DND-41 (cell line): ENCODE measurements at regions not wholly inside any gene's neighbourhood (a gene's known extent, or its start where the extent isn't known, plus 50 kb on each side); places are given as distances from the start of the nearest gene placed in this dataset.

Experiments used
- ATAC-seq: fragments of 200-7000 bp; cut with Tn5 transposase; 3 replicates; pipeline ENCODE4 v1.9.1; 2021; ENCODE audit warnings: low read depth; ENCODE audit not compliant: insufficient read depth
- DNase-seq: peaks from one replicate; pipeline ENCODE4 v3.0.0-alpha.2; 2020
- H2AFZ ChIP-seq: 2 replicates; pipeline ENCODE4 v1.6.0; 2012; ENCODE audit warnings: low read depth, low read length
- H3K27ac ChIP-seq: 2 replicates; pipeline ENCODE4 v1.5.1; 2012; ENCODE audit warnings: low read length, inconsistent platforms
- H3K27me3 ChIP-seq: fragments of 200-600 bp; sonication (generic); 2 replicates; pipeline ENCODE4 v1.6.0; 2012; ENCODE audit warnings: low read length, mild to moderate bottlenecking, inconsistent platforms; ENCODE audit not compliant: insufficient read depth, poor library complexity
- H3K36me3 ChIP-seq: 2 replicates; pipeline ENCODE4 v1.5.1; 2012; ENCODE audit warnings: low read length, inconsistent platforms; ENCODE audit not compliant: insufficient read depth
- H3K4me1 ChIP-seq: 2 replicates; pipeline ENCODE4 v1.5.1; 2012; ENCODE audit warnings: mild to moderate bottlenecking, low read length; ENCODE audit not compliant: insufficient read depth
- H3K4me2 ChIP-seq: 2 replicates; pipeline ENCODE4 v1.6.0; 2012; ENCODE audit warnings: mild to moderate bottlenecking, moderate library complexity, low read length, inconsistent platforms; ENCODE audit not compliant: insufficient read depth
- H3K4me3 ChIP-seq, 2 experiments: fragments of 200-600 bp in 1 of 2; shearing (Covaris generic) in 1 of 2; 2 replicates each; pipeline ENCODE4 v1.5.1; 2012 to 2016; ENCODE audit warnings: inconsistent platforms in 2 of 2, low read length in 2 of 2, mild to moderate bottlenecking in 2 of 2, low read depth in 1 of 2, moderate library complexity in 1 of 2
- H3K79me2 ChIP-seq: 2 replicates; pipeline ENCODE4 v1.6.0; 2012; ENCODE audit warnings: low read length, inconsistent platforms; ENCODE audit not compliant: insufficient read depth
- H3K9ac ChIP-seq: 2 replicates; pipeline ENCODE4 v1.6.0; 2012; ENCODE audit warnings: low read depth, mild to moderate bottlenecking, inconsistent platforms, low read length, moderate library complexity
- H3K9me3 ChIP-seq: 2 replicates; pipeline ENCODE4 v1.5.1; 2012; ENCODE audit warnings: low read length, moderate library complexity, mild to moderate bottlenecking, inconsistent platforms; ENCODE audit not compliant: insufficient read depth, severe bottlenecking
- H4K20me1 ChIP-seq: 2 replicates; pipeline ENCODE4 v1.6.0; 2012; ENCODE audit warnings: low read length; ENCODE audit not compliant: insufficient read depth
- CTCF ChIP-seq: IDR thresholded peaks from 2 replicates; pipeline ENCODE4 v1.5.1; 2012; ENCODE audit warnings: borderline replicate concordance, low read length, moderate library complexity, mild to moderate bottlenecking; ENCODE audit not compliant: poor library complexity, severe bottlenecking; ENCODE audit errors: extremely low read depth
- EZH2 ChIP-seq: IDR thresholded peaks from 3 replicates; pipeline ENCODE4 v1.6.1; 2012; ENCODE audit warnings: borderline replicate concordance, low read depth, mild to moderate bottlenecking, moderate library complexity, low read length, inconsistent platforms; ENCODE audit not compliant: severe bottlenecking

DNA sequence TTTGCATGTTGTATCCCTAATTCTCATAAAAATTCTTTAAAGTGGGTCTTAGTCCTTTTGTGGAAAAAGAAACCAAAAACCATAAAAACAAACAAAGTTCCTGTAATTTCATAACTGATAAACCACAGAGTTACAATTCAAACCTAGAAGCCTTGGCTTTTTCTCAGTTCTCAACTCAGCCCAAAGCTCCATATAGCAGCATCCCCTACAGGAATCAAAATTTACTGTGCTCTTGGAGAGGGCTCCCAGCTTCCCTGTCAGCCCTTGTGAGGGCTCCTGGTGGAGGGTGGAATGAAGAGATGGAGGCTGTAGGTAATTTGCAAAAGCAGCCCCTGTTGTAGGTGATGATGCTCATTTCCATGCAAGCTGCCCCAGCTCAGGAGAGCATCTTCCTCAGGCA lies 506.1 kb upstream of the KIRREL3 start:
- Histone ChIP-seq H3K79me2 (no peaks in the 10 kb centered on the region), H2AFZ (no peak overlapping the region), H3K36me3 (no peaks in the 10 kb centered on the region), H3K9me3 (no peaks in the 10 kb centered on the region), H3K4me3 (no peak overlapping the region), H3K4me1 (peaks cover 14% of the 10 kb centered on the region), H3K27me3 (no peaks in the 10 kb centered on the region), H3K9ac (no peak overlapping the region), H4K20me1 (no peaks in the 10 kb centered on the region), H3K27ac (no peak overlapping the region), H3K4me2 (no peak overlapping the region)
- no peak for TF ChIP-seq EZH2
- no peak for TF ChIP-seq CTCF
- ATAC-seq (no peak), DNase-seq (no peak)

DNA sequence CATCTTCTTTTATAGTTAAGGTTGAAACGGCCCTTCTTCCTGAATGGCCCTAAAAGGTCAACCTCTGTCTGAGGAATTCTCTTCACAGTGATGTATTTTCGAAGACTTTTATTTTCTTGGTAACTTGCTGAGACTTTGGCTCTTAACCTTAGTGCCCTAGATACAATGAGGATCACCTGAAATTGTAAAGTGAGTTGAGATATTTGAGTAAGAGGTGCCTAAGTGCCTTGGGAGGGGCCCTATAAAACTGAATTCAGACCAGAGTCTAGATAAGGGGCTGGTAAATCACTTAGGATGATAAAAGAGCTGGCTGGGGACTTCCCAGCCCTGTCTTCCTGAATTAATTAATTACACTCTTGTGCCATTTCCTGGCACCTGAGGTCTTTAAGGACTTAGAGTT lies 505.6 kb upstream of the KIRREL3 start:
- peaks cover 14% of the 10 kb centered on the region for H3K4me1 ChIP-seq
- no peak overlapping the region for H3K4me2 ChIP-seq
- H4K20me1 ChIP-seq: no peaks in the 10 kb centered on the region
- no peaks in the 10 kb centered on the region for H3K9me3 ChIP-seq
- ATAC-seq: no peak
- H3K27ac ChIP-seq: no peak overlapping the region
- DNase-seq: no peak
- H3K79me2 ChIP-seq: no peaks in the 10 kb centered on the region
- no peak for TF ChIP-seq EZH2
- no peak for TF ChIP-seq CTCF
- H3K4me3 ChIP-seq: no peak overlapping the region
- no peak overlapping the region for H3K9ac ChIP-seq
- H3K36me3 ChIP-seq: no peaks in the 10 kb centered on the region
- H3K27me3 ChIP-seq: no peaks in the 10 kb centered on the region
- H2AFZ ChIP-seq: no peak overlapping the region

DNA sequence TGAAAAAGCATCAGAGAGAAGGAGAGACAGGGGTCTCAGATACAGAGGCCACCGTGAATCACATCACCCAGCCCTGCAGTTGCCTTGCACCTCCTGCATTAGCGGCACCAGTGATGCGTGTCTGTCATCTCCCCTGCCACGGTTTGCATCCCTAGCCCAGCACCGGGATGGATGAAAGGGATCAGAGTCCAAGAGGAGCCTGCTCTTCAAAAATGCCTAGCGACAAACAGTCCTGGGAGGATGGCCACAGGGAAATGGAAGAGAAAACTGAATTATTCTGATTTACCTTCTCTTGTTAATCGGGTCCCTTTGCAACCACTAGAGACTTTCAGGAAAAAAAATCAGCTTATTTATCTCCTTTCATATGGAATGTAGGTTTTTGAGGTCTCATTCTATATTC lies 495.6 kb upstream of the KIRREL3 start:
- Histone ChIP-seq H3K79me2 (no peaks in the 10 kb centered on the region), H3K4me3 (no peak overlapping the region), H3K9me3 (peaks cover under 1% of the 10 kb centered on the region), H3K27me3 (no peaks in the 10 kb centered on the region), H3K4me1 (peaks cover 13% of the 10 kb centered on the region), H3K36me3 (no peaks in the 10 kb centered on the region), H3K9ac (no peak overlapping the region), H2AFZ (no peak overlapping the region), H3K4me2 (no peak overlapping the region), H3K27ac (no peak overlapping the region), H4K20me1 (no peaks in the 10 kb centered on the region)
- no peak for TF ChIP-seq EZH2
- TF ChIP-seq CTCF: no peak
- no peak for ATAC-seq
- DNase-seq: no peak

GRCh38 chr11:127493330-127494022 lies 492.9 kb upstream of the KIRREL3 start:
- no peak overlapping the region for H3K9ac ChIP-seq

More at GRCh38 chr11:127493330-127494022, 492.9 kb upstream of the KIRREL3 start:
- peaks cover 13% of the 10 kb centered on the region for H3K4me1 ChIP-seq
- no peak for TF ChIP-seq EZH2
- TF ChIP-seq CTCF: peak; percentile 52
- no peak overlapping the region for H3K4me2 ChIP-seq
- ATAC-seq (0 out of 3 replicates have a peak, but pooled peaks have one; percentile 45), DNase-seq (no peak)
- H3K9me3 ChIP-seq: peaks cover 3% of the 10 kb centered on the region
- no peak overlapping the region for H2AFZ ChIP-seq
- H3K79me2 ChIP-seq: no peaks in the 10 kb centered on the region
- no peak overlapping the region for H3K27ac ChIP-seq
- H3K36me3 ChIP-seq: no peaks in the 10 kb centered on the region
- H4K20me1 ChIP-seq: no peaks in the 10 kb centered on the region
- no peak overlapping the region for H3K4me3 ChIP-seq
- no peaks in the 10 kb centered on the region for H3K27me3 ChIP-seq
